Neural cell (in vitro differentiated cells): ENCODE measurements at regions not wholly inside any gene's neighbourhood (a gene's known extent, or its start where the extent isn't known, plus 50 kb on each side); places are given as distances from the start of the nearest gene placed in this dataset.

ENCODE experiments used
- EZH2 ChIP-seq: fragments of 200-600, 300-800 bp; shearing (Covaris generic), sonication (generic); IDR thresholded peaks from 2 replicates; pipeline ENCODE4 v1.6.1; 2014; ENCODE audit warnings: antibody characterized with exemption, low read length, borderline replicate concordance, mild to moderate bottlenecking; ENCODE audit not compliant: insufficient read depth, poor library complexity, severe bottlenecking
- MXI1 ChIP-seq: fragments of 450-650 bp; conservative IDR thresholded peaks from 2 replicates; pipeline ENCODE4 v1.6.1; 2014; ENCODE audit warnings: antibody characterized with exemption, mild to moderate bottlenecking; ENCODE audit not compliant: poor library complexity, severe bottlenecking
- POLR2AphosphoS5 ChIP-seq: IDR thresholded peaks from 2 replicates; pipeline ENCODE4 v1.6.1; 2012
- RAD21 ChIP-seq: fragments of 450-650 bp; conservative IDR thresholded peaks from 2 replicates; pipeline ENCODE4 v1.6.1; 2014; ENCODE audit warnings: antibody characterized with exemption, mild to moderate bottlenecking, moderate library complexity
- SMC3 ChIP-seq: fragments of 450-650 bp; conservative IDR thresholded peaks from 2 replicates; pipeline ENCODE4 v1.6.1; 2014; ENCODE audit warnings: antibody characterized with exemption, mild to moderate bottlenecking, moderate library complexity; ENCODE audit not compliant: poor library complexity
- TAF1 ChIP-seq: IDR thresholded peaks from 2 replicates; pipeline ENCODE4 v1.6.1; 2012; ENCODE audit warnings: low read depth
- TF ChIP-seq, protein P1 (sequence below): fragments of 450-650 bp; IDR thresholded peaks from 2 replicates; pipeline ENCODE4 v1.5.1; 2014; ENCODE audit warnings: antibody characterized with exemption, mild to moderate bottlenecking, moderate library complexity; ENCODE audit not compliant: poor library complexity, severe bottlenecking

DNA sequence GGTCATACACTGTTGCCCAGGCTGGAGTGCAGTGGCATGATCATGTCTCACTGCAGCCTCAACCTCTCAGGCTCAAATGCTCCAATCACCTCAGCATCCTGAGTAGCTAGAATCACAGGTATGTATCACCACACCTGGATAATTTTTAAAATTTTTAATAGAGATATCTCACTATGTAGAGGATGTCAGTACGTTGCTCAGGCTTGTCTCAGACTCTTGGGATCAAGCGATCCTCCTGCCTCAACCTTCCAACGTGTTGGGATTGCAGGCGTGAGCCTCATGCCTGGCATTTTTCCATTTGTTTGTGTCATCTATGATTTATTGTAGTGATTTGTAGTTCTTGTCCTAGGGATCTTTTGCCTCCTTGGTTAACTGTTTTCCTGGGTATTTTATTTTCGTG, 985.2 kb upstream of the B3GALT2 start:
- TF ChIP-seq SMC3 = no peak
- TF ChIP-seq POLR2AphosphoS5 = no peak
- TF ChIP-seq, protein P1, sequence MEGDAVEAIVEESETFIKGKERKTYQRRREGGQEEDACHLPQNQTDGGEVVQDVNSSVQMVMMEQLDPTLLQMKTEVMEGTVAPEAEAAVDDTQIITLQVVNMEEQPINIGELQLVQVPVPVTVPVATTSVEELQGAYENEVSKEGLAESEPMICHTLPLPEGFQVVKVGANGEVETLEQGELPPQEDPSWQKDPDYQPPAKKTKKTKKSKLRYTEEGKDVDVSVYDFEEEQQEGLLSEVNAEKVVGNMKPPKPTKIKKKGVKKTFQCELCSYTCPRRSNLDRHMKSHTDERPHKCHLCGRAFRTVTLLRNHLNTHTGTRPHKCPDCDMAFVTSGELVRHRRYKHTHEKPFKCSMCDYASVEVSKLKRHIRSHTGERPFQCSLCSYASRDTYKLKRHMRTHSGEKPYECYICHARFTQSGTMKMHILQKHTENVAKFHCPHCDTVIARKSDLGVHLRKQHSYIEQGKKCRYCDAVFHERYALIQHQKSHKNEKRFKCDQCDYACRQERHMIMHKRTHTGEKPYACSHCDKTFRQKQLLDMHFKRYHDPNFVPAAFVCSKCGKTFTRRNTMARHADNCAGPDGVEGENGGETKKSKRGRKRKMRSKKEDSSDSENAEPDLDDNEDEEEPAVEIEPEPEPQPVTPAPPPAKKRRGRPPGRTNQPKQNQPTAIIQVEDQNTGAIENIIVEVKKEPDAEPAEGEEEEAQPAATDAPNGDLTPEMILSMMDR = no peak
- TF ChIP-seq RAD21 = no peak
- no peak for TF ChIP-seq EZH2
- no peak for TF ChIP-seq TAF1
- TF ChIP-seq MXI1 = no peak
